ENCODE measurements at regions not wholly inside any gene's neighbourhood (a gene's known extent, or its start where the extent isn't known, plus 50 kb on each side); places are given as distances from the start of the nearest gene placed in this dataset.
"Not testable (repeated sequence)": the region's sequence is repeated elsewhere in the genome, so short reads cannot be mapped to it uniquely, and the experiment has no call there.

- CTCF ChIA-PET; H3K27ac Mint-ChIP-seq; DNase-seq (ENCODE audit: low spot score); H3K36me3 Mint-ChIP-seq; H3K9me3 Mint-ChIP-seq; H3K27me3 Mint-ChIP-seq (ENCODE audit: low read depth); ATAC-seq: not testable (repeated sequence)
- TF ChIP-seq, protein P1, sequence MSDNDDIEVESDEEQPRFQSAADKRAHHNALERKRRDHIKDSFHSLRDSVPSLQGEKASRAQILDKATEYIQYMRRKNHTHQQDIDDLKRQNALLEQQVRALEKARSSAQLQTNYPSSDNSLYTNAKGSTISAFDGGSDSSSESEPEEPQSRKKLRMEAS (CRISPR knock-in tag; IDR thresholded peaks at IDR 0.05) = 0 out of 2 replicates have a peak, but pooled peaks have one; percentile 21
- TF ChIP-seq GABPB1 (CRISPR knock-in tag; IDR thresholded peaks at IDR 0.05) = peak; percentile 60; the same call in 1 of the 2 replicates
- POLR2A ChIA-PET = interaction anchor here (0.6 kb wide), 1 partner anchor 1118 kb away, joined by 3 read pairs; no protein-coding TSS in a partner anchor
- Mint-ChIP-seq H3K4me1 (peaks cover 19% of the 10 kb centered on the region), H3K4me3 (peak overlapping the region; percentile 90)
Measured at GRCh38 chr16:21519361-21520133, 79.8 kb upstream of the METTL9 start.

DNA sequence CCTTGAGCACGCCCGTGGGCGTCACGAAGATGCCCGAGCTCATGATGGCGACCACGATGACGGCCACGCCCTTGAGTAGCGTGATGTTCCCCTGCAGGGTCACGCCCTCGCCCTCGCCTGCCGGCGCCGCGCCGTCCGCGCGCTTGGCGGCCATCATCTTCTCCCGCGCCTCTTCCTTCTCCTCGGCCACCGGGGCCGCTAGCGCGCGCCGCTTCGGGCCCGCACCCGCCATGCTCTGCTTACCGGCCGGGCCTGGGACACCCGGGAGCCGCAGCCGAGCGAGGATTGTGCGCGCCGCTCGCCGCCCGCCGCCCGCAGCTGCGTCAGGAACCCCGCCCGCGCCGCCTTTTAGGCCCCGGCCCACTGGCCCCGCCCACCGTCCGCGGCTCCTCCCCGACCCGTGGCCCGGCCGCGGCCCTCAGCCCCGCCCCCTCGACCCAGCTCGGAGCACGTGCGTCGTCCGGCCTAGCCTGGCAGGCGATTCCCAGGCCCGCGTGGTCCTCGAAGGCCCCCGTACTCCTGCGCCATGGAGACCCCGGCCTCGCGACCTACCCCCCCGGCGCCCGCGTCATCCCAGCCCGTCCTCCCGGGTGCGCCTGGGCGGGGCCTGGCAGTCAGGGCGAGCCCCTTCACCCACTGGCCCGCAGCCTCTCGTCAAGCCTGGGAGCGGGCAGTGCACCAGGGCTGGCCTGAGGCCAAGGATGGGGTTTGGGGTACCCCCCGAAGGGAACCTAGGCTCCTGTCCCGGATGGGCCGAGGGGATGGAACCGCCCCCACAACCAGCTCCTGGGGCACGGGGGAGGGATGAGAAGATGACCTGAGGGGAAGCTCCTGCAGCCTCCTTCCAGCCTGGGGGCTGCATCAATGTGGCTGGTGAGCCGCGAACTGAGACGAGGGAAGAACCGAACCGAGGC is 79.0 kb upstream of the METTL9 start:
- TF ChIP-seq, protein P2, sequence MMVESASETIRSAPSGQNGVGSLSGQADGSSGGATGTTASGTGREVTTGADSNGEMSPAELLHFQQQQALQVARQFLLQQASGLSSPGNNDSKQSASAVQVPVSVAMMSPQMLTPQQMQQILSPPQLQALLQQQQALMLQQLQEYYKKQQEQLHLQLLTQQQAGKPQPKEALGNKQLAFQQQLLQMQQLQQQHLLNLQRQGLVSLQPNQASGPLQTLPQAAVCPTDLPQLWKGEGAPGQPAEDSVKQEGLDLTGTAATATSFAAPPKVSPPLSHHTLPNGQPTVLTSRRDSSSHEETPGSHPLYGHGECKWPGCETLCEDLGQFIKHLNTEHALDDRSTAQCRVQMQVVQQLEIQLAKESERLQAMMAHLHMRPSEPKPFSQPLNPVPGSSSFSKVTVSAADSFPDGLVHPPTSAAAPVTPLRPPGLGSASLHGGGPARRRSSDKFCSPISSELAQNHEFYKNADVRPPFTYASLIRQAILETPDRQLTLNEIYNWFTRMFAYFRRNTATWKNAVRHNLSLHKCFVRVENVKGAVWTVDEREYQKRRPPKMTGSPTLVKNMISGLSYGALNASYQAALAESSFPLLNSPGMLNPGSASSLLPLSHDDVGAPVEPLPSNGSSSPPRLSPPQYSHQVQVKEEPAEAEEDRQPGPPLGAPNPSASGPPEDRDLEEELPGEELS (CRISPR knock-in tag; IDR thresholded peaks at IDR 0.05) = 0 out of 2 replicates have a peak, but pooled peaks have one; percentile 9
- peak; percentile 94; the same call in 1 of the 2 replicates for TF ChIP-seq ZNF232 (CRISPR knock-in tag; IDR thresholded peaks at IDR 0.05)
- peak; percentile 81 for TF ChIP-seq USF2 (CRISPR knock-in tag; IDR thresholded peaks at IDR 0.05)
- peak; percentile 81 for TF ChIP-seq SP1 (CRISPR knock-in tag; conservative IDR thresholded peaks at IDR 0.05)
- TF ChIP-seq SMAD3 (CRISPR knock-in tag; IDR thresholded peaks at IDR 0.05; ENCODE audit: borderline replicate concordance) = 0 out of 2 replicates have a peak, but pooled peaks have one; percentile 7
- peak; percentile 93 for TF ChIP-seq GABPB1 (CRISPR knock-in tag; IDR thresholded peaks at IDR 0.05)
- TF ChIP-seq, protein P3, sequence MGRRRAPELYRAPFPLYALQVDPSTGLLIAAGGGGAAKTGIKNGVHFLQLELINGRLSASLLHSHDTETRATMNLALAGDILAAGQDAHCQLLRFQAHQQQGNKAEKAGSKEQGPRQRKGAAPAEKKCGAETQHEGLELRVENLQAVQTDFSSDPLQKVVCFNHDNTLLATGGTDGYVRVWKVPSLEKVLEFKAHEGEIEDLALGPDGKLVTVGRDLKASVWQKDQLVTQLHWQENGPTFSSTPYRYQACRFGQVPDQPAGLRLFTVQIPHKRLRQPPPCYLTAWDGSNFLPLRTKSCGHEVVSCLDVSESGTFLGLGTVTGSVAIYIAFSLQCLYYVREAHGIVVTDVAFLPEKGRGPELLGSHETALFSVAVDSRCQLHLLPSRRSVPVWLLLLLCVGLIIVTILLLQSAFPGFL (CRISPR knock-in tag; IDR thresholded peaks at IDR 0.05; ENCODE audit: borderline replicate concordance) = peak; percentile 86; the same call in 1 of the 2 replicates
- peak; percentile 54; the same call in 1 of the 2 replicates for TF ChIP-seq TEAD1 (CRISPR knock-in tag; IDR thresholded peaks at IDR 0.05)
- TF ChIP-seq, protein P4, sequence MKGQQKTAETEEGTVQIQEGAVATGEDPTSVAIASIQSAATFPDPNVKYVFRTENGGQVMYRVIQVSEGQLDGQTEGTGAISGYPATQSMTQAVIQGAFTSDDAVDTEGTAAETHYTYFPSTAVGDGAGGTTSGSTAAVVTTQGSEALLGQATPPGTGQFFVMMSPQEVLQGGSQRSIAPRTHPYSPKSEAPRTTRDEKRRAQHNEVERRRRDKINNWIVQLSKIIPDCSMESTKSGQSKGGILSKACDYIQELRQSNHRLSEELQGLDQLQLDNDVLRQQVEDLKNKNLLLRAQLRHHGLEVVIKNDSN (CRISPR knock-in tag; IDR thresholded peaks at IDR 0.05) = 0 out of 2 replicates have a peak, but pooled peaks have one; percentile 20
- TF ChIP-seq, protein P1 (CRISPR knock-in tag; IDR thresholded peaks at IDR 0.05) = peak; percentile 91; the same call in 1 of the 2 replicates
- TF ChIP-seq CREM (CRISPR knock-in tag; IDR thresholded peaks at IDR 0.05) = peak; percentile 51; the same call in 1 of the 2 replicates
- TF ChIP-seq ETV6 (CRISPR knock-in tag; IDR thresholded peaks at IDR 0.05) = 0 out of 2 replicates have a peak, but pooled peaks have one; percentile 46
- CTCF ChIA-PET; H3K27ac Mint-ChIP-seq; H3K36me3 Mint-ChIP-seq; POLR2A ChIA-PET; H3K27me3 Mint-ChIP-seq (ENCODE audit: low read depth); H3K9me3 Mint-ChIP-seq: not testable (repeated sequence)
- peaks cover 14% of the 10 kb centered on the region for H3K4me1 Mint-ChIP-seq
- DNase-seq (ENCODE audit: low spot score) = peak; percentile 97
- peak overlapping the region; percentile 90 for H3K4me3 Mint-ChIP-seq
- peak; percentile 77 for ATAC-seq

GRCh38 chr16:21521048-21521389 is 78.4 kb upstream of the METTL9 start:
- DNase-seq (ENCODE audit: low spot score); ATAC-seq; POLR2A ChIA-PET; H3K36me3 Mint-ChIP-seq; H3K9me3 Mint-ChIP-seq; H3K27ac Mint-ChIP-seq; H3K4me1 Mint-ChIP-seq; H3K27me3 Mint-ChIP-seq (ENCODE audit: low read depth); CTCF ChIA-PET: not testable (repeated sequence)
- H3K4me3 Mint-ChIP-seq = peak overlapping the region; percentile 60

Data from WTC11 (cell line).